IMR-90 (cell line): ENCODE measurements at regions not wholly inside any gene's neighbourhood (a gene's known extent, or its start where the extent isn't known, plus 50 kb on each side); places are given as distances from the start of the nearest gene placed in this dataset.
A peak's percentile ranks its signal among the peaks of the same experiment; 100 is the strongest.

Source experiments
- ATAC-seq: fragments of 200-7000 bp; cut with Tn5 transposase; 2 replicates; pipeline ENCODE4 v1.9.1; 2020; ENCODE audit warnings: low read depth, mild to moderate bottlenecking, moderate library complexity
- BruUV-seq: library from RNA; stranded (reverse); fragments of 400-500 nt; replicated peaks from 2 replicates; lab custom pipeline; 2021; lab: Mats Ljungman, UMichigan
- CTCF ChIA-PET: fragments of 300-600 bp; formaldehyde crosslinking; extraction: SDS; loops from one replicate; lab custom pipeline; 2021; ENCODE audit warnings: antibody characterized with exemption; lab: Yijun Ruan, JAX
- POLR2A ChIA-PET: fragments of 300-600 bp; sonication (Branson Sonifier 250); formaldehyde crosslinking; loops from one replicate; lab custom pipeline; 2022; ENCODE audit warnings: antibody characterized with exemption; ENCODE audit not compliant: unreplicated experiment; lab: Charles Lee
- DNase-seq: peaks from one replicate; pipeline ENCODE4 v3.0.0; 2013
- H2AFZ ChIP-seq: replicated peaks from 2 replicates; pipeline ENCODE3; 2013; ENCODE audit warnings: low read length, mild to moderate bottlenecking; ENCODE audit not compliant: poor library complexity
- H2AK5ac ChIP-seq: 2 replicates; pipeline ENCODE4 v1.6.1; 2013; ENCODE audit warnings: low read depth, low read length, inconsistent platforms
- H2AK9ac ChIP-seq: replicated peaks from 2 replicates; pipeline ENCODE3; 2013; ENCODE audit warnings: mild to moderate bottlenecking, low read depth, low read length, moderate library complexity; ENCODE audit not compliant: poor library complexity
- H2BK120ac ChIP-seq: 2 replicates; pipeline ENCODE4 v1.6.1; 2013; ENCODE audit warnings: low read depth, low read length, inconsistent platforms
- H2BK15ac ChIP-seq: 3 replicates; pipeline ENCODE4 v1.6.1; 2013; ENCODE audit warnings: low read depth, low read length, inconsistent platforms
- H2BK20ac ChIP-seq: 2 replicates; pipeline ENCODE4 v1.6.1; 2013; ENCODE audit warnings: low read depth, mild to moderate bottlenecking, inconsistent platforms, low read length, moderate library complexity
- H2BK5ac ChIP-seq: 2 replicates; pipeline ENCODE4 v1.6.1; 2013; ENCODE audit warnings: mild to moderate bottlenecking, low read depth, low read length, inconsistent platforms; ENCODE audit not compliant: poor library complexity, severe bottlenecking
- H3K14ac ChIP-seq: replicated peaks from 2 replicates; pipeline ENCODE4 v1.6.1; 2013; ENCODE audit warnings: low read depth, low read length, inconsistent platforms
- H3K18ac ChIP-seq: 2 replicates; pipeline ENCODE4 v1.6.1; 2013; ENCODE audit warnings: low read depth, low read length, control low read depth
- H3K23ac ChIP-seq: 2 replicates; pipeline ENCODE4 v1.6.1; 2013; ENCODE audit warnings: low read depth, low read length, inconsistent platforms
- H3K27ac ChIP-seq: 2 replicates; pipeline ENCODE4 v1.5.1; 2013; ENCODE audit warnings: mild to moderate bottlenecking, control low read depth, low read length; ENCODE audit not compliant: insufficient read depth
- H3K27me3 ChIP-seq: 2 replicates; pipeline ENCODE4 v1.6.1; 2013; ENCODE audit warnings: low read length; ENCODE audit not compliant: control insufficient read depth, insufficient read depth
- H3K36me3 ChIP-seq: 2 replicates; pipeline ENCODE4 v1.6.1; 2013; ENCODE audit warnings: low read length, mixed read lengths; ENCODE audit not compliant: control insufficient read depth, insufficient read depth
- H3K4ac ChIP-seq: 2 replicates; pipeline ENCODE4 v1.6.1; 2013; ENCODE audit warnings: low read depth, low read length, inconsistent platforms
- H3K4me1 ChIP-seq: 2 replicates; pipeline ENCODE4 v1.6.1; 2013; ENCODE audit warnings: low read length, mixed read lengths; ENCODE audit not compliant: control insufficient read depth, insufficient read depth
- H3K4me2 ChIP-seq: 2 replicates; pipeline ENCODE4 v1.6.1; 2013; ENCODE audit warnings: low read depth, mild to moderate bottlenecking, control low read depth, low read length, moderate library complexity
- H3K4me3 ChIP-seq: 2 replicates; pipeline ENCODE4 v1.5.1; 2013; ENCODE audit warnings: low read depth, mild to moderate bottlenecking, control low read depth, low read length, moderate library complexity; ENCODE audit not compliant: insufficient read depth
- H3K56ac ChIP-seq: 2 replicates; pipeline ENCODE4 v1.6.1; 2013; ENCODE audit warnings: low read length, inconsistent platforms; ENCODE audit not compliant: insufficient read depth; ENCODE audit errors: extremely low read depth
- H3K79me1 ChIP-seq, 2 experiments: 2 replicates each; pipeline ENCODE4 v1.6.1; 2013; ENCODE audit warnings: low read length in 2 of 2, inconsistent platforms in 1 of 2, low read depth in 1 of 2
- H3K9ac ChIP-seq: 2 replicates; pipeline ENCODE4 v1.6.1; 2013; ENCODE audit warnings: low read depth, low read length, control low read depth
- H3K9me1 ChIP-seq: 2 replicates; pipeline ENCODE4 v1.6.1; 2013; ENCODE audit warnings: low read length, inconsistent platforms; ENCODE audit not compliant: insufficient read depth
- H3K9me3 ChIP-seq: 2 replicates; pipeline ENCODE4 v1.6.1; 2013; ENCODE audit warnings: low read length; ENCODE audit not compliant: control insufficient read depth, insufficient read depth
- H4K20me1 ChIP-seq: 2 replicates; pipeline ENCODE4 v1.6.1; 2013; ENCODE audit warnings: low read length, inconsistent platforms; ENCODE audit not compliant: insufficient read depth
- H4K5ac ChIP-seq: 2 replicates; pipeline ENCODE4 v1.6.1; 2013; ENCODE audit warnings: mild to moderate bottlenecking, low read depth, low read length, control low read depth
- H4K8ac ChIP-seq, 2 experiments: 2 replicates each; pipeline ENCODE4 v1.6.1; 2013; ENCODE audit warnings: low read depth in 2 of 2, low read length in 2 of 2, control low read depth in 1 of 2, inconsistent platforms in 1 of 2
- H4K91ac ChIP-seq: 2 replicates; pipeline ENCODE4 v1.6.1; 2013; ENCODE audit warnings: low read depth, low read length, inconsistent platforms; ENCODE audit not compliant: insufficient read depth
- MAFK ChIP-seq: IDR thresholded peaks from 2 replicates; pipeline ENCODE4 v1.6.1; 2012; ENCODE audit warnings: low read depth, low read length, improper control_type of control experiment
- RFX5 ChIP-seq: IDR thresholded peaks from 2 replicates; pipeline ENCODE4 v1.8.0; 2012; ENCODE audit warnings: low read depth, mild to moderate bottlenecking, low read length, moderate library complexity
- WGBS, 2 experiments: methylation state at CpG; one replicate each; pipeline versions ENCODE4 v1.1.5 to v1.1.7; 2013; ENCODE audit warnings: missing lambda C conversion rate in 2 of 2; ENCODE audit not compliant: insufficient read length in 1 of 2; ENCODE audit errors: extremely low coverage in 2 of 2; 5-methylcytosine and 5-hydroxymethylcytosine counted together
- dilution Hi-C: fragments of 300-500 bp; cut with HindIII; formaldehyde crosslinking; loops from one replicate; pipeline ENCODE4 v1.14.3; 2018; ENCODE audit warnings: low sequenced_read_pairs; ENCODE audit not compliant: unreplicated experiment
- in situ Hi-C: fragments of 300-500 bp; cut with MboI; formaldehyde crosslinking; loops from 3 replicates; pipeline ENCODE4 v1.14.3; 2019; ENCODE audit warnings: low sequenced_read_pairs, inconsistent platforms, mixed read lengths
- intact Hi-C: fragments of 100-400 bp; cut with micrococcal nuclease; formaldehyde crosslinking; loops from 2 replicates; pipeline ENCODE4 v1.10.0; 2022
- TF ChIP-seq, protein P1 (sequence below): fragments of 150-350 bp; IDR thresholded peaks from 2 replicates; pipeline ENCODE4 v1.6.1; 2016; ENCODE audit warnings: low read depth, mild to moderate bottlenecking, low read length, moderate library complexity, borderline replicate concordance

DNA sequence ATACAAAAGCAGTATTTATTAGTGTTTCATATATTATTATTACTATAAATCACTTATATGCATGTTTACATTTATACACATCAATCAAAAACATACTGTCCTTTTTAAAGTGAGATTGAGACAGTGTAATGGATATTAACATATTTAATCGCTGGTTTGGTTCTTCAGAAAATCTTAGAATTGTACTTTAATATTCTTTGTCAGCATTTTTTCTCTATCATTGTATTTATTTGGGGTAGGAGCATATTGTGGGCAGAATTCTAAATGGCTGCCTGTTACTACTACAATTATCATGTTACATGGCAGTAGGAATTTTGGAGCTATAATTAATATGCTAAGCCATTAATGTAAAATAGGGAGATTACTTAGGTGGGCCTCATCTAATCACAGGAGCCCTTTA lies 722.6 kb downstream of the TLR4 start:
- H2AFZ ChIP-seq = no peak overlapping the region
- ChIA-PET CTCF (no interaction called here), POLR2A (no interaction called here)
- intact Hi-C loops = no loop called here
- H3K23ac ChIP-seq = no peak overlapping the region
- in situ Hi-C loops = no loop called here
- H3K4me2 ChIP-seq = no peak overlapping the region
- no peaks in the 10 kb centered on the region for H3K9me1 ChIP-seq
- ATAC-seq (no peak), DNase-seq (no peak)
- H3K4me3 ChIP-seq = no peak overlapping the region
- no peak overlapping the region for H2BK120ac ChIP-seq
- H2AK9ac ChIP-seq = no peak overlapping the region
- H4K20me1 ChIP-seq = no peaks in the 10 kb centered on the region
- no peaks in the 10 kb centered on the region for H3K79me1 ChIP-seq
- H2AK5ac ChIP-seq = no peak overlapping the region
- no peak overlapping the region for H4K8ac ChIP-seq
- no peak overlapping the region for H3K14ac ChIP-seq
- H2BK15ac ChIP-seq = no peak overlapping the region
- BruUV-seq = no TSS peak
- no peak overlapping the region for H3K18ac ChIP-seq
- TF ChIP-seq, protein P1, sequence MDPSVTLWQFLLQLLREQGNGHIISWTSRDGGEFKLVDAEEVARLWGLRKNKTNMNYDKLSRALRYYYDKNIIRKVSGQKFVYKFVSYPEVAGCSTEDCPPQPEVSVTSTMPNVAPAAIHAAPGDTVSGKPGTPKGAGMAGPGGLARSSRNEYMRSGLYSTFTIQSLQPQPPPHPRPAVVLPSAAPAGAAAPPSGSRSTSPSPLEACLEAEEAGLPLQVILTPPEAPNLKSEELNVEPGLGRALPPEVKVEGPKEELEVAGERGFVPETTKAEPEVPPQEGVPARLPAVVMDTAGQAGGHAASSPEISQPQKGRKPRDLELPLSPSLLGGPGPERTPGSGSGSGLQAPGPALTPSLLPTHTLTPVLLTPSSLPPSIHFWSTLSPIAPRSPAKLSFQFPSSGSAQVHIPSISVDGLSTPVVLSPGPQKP = no peak
- TF ChIP-seq RFX5 = no peak
- TF ChIP-seq MAFK = peak; percentile 63
- no peak overlapping the region for H3K27ac ChIP-seq
- no peaks in the 10 kb centered on the region for H3K36me3 ChIP-seq
- no peak overlapping the region for H3K56ac ChIP-seq
- H3K9me3 ChIP-seq = peaks cover 4% of the 10 kb centered on the region
- H3K4me1 ChIP-seq = no peaks in the 10 kb centered on the region
- no peak overlapping the region for H2BK5ac ChIP-seq
- no peak overlapping the region for H3K9ac ChIP-seq
- H4K5ac ChIP-seq = no peak overlapping the region
- no peaks in the 10 kb centered on the region for H3K27me3 ChIP-seq
- H2BK20ac ChIP-seq = no peak overlapping the region
- H4K91ac ChIP-seq = no peak overlapping the region
- dilution Hi-C loops = no loop called here
- H3K4ac ChIP-seq = no peak overlapping the region
- no CpG with 5 or more reads among the region's 1 CpG for WGBS, 2 experiments
